Daoy (cell line): ENCODE measurements at regions not wholly inside any gene's neighbourhood (a gene's known extent, or its start where the extent isn't known, plus 50 kb on each side); places are given as distances from the start of the nearest gene placed in this dataset.

ENCODE experiments used
- DNase-seq: peaks from one replicate; pipeline ENCODE4 v3.0.0-alpha.2; 2015; ENCODE audit warnings: low read depth

DNA sequence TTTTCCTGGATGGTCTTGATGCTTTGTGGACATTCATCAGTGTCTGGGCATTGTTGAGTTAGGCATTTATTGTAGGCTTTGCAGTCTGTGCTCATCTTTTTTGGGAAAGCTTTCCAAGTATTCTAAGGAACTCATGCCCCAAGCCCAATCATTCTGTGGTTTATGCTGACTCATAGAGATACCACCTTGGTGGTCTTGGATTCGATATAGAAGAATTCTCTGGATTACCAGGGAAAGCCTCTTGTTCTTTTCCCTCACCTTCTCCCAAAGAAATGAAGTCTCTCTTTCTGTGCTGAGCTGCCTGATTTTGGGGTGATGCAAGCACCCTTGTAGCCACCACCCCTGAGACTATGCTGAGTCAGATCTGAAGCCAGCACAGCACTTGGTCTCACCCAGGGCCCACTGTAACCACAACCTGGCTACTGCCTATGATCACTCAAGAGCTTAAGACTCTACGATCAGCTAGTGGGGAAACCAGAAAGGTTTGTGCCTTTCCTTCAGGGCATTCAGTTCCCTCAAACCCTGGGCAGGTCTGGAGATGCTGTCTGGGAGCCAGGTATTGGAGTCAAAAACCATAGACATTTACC lies 422.6 kb downstream of the NUF2 start:
- no peak for DNase-seq

- no peak for DNase-seq
Measured at GRCh38 chr1:163745204-163745603, 423.4 kb downstream of the NUF2 start.

DNA sequence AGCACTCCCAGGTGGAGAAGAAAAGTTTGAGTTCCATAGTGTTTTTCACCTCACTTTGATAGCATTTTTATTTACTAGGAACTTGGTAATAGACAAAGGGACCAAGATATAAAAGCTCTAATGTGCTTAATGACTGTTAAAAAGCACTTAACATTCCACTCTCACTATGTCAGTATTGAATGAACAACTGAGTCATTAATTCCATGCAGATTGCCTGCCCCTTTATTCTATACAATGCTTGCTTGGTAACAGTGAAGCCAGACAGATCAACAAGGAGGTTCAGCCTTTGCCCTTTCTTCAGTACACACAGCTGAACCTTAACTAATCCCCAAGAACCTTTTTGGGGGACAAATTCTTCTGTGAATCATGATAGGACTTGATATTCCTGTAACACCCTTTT lies 425.5 kb downstream of the NUF2 start:
- DNase-seq = no peak

DNA sequence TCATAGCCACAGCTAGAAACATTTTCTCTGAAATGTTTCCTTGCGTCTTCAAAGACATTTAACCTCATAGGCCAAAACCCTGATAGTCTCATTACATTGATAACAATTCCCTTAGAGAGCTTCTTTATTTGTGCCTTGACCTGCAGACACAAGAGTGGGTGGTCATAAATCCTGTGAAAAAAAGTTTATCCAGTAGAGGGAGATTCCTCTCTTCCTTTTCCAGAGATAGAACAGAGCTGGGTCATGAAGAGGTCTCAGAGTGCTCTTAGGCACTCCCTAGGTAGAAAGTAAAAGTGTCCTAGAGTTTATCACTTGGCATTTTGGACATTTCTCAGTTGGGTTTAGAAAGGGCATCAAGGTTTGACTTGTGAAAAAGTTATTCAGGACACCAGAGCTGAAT lies 426.1 kb downstream of the NUF2 start:
- no peak for DNase-seq

DNA sequence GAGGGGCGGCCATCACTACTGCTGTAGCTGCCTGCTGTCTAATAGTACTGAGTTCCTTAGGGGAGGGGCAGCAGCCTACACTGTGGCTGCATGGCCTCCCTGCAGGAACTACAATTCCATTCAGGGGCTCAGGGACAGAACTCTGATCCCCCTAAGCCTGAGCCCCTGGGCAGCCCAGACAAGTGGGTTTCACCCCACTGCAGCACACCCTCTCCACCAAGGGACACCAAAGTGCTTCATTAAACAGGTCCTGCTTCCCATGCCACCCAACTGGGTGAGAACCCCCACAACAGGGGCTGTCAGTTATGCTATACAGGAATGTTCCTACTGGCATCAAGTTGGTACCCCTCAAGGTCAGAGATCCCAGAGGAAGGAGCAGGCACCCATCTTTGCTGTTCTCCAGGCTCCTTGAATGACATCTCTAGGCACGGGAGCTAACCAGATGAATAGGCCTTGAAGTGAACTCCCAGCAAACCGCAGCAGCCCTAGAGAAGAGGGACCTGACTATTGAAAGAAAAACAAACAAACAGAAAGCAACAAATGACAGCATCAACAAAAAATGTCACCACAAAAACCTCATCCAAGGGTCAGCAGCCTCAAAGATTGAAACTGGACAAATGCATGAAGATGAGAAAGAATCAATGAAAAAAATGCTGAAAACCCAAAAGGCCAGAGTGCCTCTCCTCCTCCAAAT lies 437.4 kb downstream of the NUF2 start:
- DNase-seq = no peak

GRCh38 chr1:163761898-163762297 lies 440.1 kb downstream of the NUF2 start:
- no peak for DNase-seq

- DNase-seq = no peak
Measured at GRCh38 chr1:163766257-163766918, 444.6 kb downstream of the NUF2 start.

- no peak for DNase-seq
Measured at GRCh38 chr1:163768576-163768975, 446.8 kb downstream of the NUF2 start.

DNA sequence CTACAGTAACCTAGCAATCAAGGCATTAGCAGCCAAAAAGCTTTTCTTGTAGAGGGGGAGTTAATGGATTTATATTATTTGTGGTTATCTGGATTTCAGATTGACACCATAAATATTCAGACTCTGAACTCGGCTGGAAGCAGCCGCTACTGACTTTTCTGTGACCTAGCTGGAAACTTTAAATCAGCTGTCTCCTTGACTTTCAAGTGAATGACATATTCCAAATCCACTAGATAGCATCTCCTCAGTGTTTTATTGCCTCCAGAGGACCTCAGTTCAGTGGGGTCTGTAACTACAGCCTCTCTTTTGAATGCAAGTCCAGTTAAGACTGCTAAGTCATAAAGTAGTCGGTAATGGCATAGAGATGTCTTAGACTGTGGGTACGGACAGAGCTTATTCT lies 448.5 kb downstream of the NUF2 start:
- DNase-seq = no peak

DNA sequence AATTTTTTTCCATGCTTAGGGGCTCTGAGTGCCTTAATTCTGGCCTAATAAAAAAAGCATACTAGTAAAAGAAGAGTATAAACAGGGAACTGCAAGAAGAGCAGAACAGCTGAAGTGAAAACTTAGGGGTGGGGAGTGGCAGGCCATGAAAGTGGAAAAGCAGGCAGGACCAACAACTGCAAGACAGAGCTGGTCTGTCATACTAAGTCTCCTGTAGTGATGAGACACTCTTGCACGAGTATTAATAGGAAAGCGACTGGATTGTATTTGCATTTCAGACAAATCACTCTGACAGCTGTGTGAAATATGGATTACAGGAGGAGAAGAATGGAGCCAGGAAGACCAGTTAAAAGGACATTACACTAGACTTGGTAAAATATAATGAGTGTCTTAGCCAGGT lies 449.9 kb downstream of the NUF2 start:
- no peak for DNase-seq

GRCh38 chr1:163772246-163772645 lies 450.5 kb downstream of the NUF2 start:
- DNase-seq = no peak

DNA sequence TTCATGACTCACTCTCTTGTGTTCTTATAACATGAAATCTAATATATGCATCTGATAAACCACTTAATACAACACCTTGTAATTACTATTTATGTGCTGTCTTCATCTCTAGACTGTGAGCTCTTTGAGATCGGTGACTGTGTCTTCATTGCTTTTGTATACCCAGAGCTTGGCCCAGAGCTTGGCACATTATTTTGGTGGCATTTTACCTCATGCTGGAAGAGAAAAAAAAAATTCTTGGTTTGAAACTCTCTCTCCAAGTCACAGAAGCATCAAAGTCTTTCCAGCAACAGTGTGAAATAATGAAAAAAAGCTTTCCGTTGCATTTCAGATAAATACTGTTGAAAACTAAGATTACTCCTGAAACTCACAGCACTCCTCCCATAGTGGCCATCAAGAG lies 451.6 kb downstream of the NUF2 start:
- no peak for DNase-seq

GRCh38 chr1:163774401-163774945 lies 452.7 kb downstream of the NUF2 start:
- no peak for DNase-seq

GRCh38 chr1:163774978-163775620 lies 453.3 kb downstream of the NUF2 start:
- no peak for DNase-seq

DNA sequence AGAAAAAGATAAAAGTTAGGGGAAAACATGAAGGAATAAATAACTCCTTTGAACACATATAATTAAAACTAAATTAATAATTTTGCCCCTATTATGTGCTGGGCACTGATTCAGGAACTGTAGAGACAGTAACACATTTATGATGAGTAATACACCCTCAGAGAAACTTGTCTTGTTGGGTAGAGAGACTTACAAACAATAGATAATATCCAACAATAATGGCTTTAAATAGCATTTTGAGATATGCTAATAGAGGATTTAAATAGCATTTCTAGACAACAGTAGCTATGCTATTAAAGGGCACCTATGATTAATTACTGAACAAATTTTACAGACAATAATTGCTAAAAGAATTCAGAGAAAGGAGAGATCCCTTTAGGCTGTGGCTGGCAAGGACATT lies 455.5 kb downstream of the NUF2 start:
- no peak for DNase-seq

DNA sequence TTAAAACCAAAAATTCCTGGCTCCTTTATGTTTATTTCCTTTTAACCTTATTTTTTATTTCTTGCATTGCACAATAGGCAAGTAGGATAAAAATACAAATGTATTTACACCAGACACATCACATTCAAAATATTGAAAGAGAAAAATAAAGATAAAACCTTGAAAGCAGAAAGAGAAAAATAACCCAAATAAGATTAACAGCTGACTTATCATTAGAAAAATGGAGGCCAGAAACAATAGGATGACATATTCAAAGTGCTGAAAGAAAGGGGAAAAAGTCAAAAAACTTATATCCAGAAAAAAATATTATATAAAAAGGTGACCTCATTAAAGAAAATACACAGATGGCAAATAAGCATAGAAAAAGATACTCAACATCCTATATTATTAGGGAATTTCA lies 459.4 kb downstream of the NUF2 start:
- no peak for DNase-seq

GRCh38 chr1:163785868-163786405 lies 464.2 kb downstream of the NUF2 start:
- DNase-seq = no peak

DNA sequence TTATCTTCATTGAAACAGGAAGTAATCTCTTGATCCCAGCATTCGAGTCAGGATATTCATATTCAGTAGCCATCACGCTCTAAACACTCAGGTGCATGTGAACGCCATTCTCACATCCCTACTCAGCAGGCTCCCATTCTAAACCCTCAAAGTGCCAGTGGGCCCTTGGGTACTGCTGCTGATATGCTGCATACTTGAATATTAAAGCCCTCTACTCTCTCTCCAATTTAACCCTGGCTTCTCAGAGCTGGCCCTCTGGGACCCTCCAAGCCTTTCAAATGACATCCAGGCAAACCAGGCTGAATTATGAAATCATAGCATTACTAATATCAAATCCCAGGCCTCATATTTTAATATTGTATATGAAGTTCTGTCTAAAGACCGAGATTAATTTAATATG lies 468.2 kb downstream of the NUF2 start:
- no peak for DNase-seq

GRCh38 chr1:163794551-163794950 lies 472.8 kb downstream of the NUF2 start:
- no peak for DNase-seq

GRCh38 chr1:163796394-163796821 lies 474.7 kb downstream of the NUF2 start:
- no peak for DNase-seq

- DNase-seq = no peak
Measured at GRCh38 chr1:163797816-163798215, 476.1 kb downstream of the NUF2 start.

GRCh38 chr1:163799190-163799805 lies 477.5 kb downstream of the NUF2 start:
- no peak for DNase-seq
